ENCODE measurements at regions not wholly inside any gene's neighbourhood (a gene's known extent, or its start where the extent isn't known, plus 50 kb on each side); places are given as distances from the start of the nearest gene placed in this dataset.

DNA sequence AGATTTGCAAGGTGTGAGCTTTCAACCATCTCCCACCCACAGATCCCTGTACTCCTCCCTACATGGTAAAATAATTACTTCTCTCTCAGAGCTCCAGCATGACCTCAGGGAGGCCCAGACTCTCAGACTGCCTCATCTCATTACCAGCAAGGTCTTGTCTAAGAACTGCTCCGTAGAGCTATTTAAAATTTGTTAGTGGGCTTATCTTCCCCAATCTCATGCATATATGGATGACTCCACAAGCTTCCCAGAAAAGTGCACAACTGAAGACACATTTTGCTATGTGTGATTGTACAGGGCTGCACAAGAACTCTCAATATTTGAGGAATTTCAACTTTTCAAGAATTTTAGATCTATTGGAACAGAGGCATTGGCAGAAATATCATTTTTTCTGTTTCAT, 230.3 kb downstream of the CSNK2A3 start:
- Histone ChIP-seq H3K9me3 (no peaks in the 10 kb centered on the region), H3K36me3 (no peaks in the 10 kb centered on the region), H3K4me1 (ENCODE audit: control insufficient read depth in 1 of 2, low read depth in 2 of 2) (no peaks in the 10 kb centered on the region), H3K27me3 (replicated peaks; ENCODE audit: insufficient read depth) (no peaks in the 10 kb centered on the region), H3K4me3 (no peak overlapping the region), H3K27ac (no peak overlapping the region)
- DNase-seq (ENCODE audit: low spot score), result no peak
- ATAC-seq (ENCODE audit: insufficient number of reproducible peaks, low FRiP score, low read depth), result no peak
- TF ChIP-seq CTCF (IDR thresholded peaks at IDR 0.05), result no peak

DNA sequence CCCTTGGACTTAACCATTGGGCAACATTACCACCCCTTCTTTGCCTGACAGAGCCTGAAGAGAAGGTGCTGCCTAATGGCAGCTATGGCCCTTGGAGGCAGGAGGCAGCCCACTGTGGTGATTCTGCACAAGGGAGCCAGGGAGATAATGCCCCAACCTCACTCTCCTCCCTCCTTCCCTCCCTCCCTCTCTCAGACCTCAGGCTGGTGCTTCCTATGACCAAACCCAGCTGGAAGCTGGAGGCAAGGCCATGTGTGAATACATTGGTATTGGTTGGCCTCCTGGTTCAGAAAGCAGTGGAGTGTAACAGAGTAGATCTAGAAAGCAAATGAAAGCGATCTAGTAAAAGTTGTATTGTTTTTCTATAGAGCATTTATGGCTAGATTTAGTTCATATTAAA, 233.1 kb downstream of the CSNK2A3 start:
- no peaks in the 10 kb centered on the region for H3K27me3 ChIP-seq (replicated peaks; ENCODE audit: insufficient read depth)
- DNase-seq (ENCODE audit: low spot score) (no peak), ATAC-seq (ENCODE audit: insufficient number of reproducible peaks, low FRiP score, low read depth) (no peak)
- H3K36me3 ChIP-seq, result no peaks in the 10 kb centered on the region
- H3K4me3 ChIP-seq, result no peak overlapping the region
- no peaks in the 10 kb centered on the region for H3K9me3 ChIP-seq
- TF ChIP-seq CTCF (IDR thresholded peaks at IDR 0.05), result no peak
- no peak overlapping the region for H3K27ac ChIP-seq
- H3K4me1 ChIP-seq (ENCODE audit: control insufficient read depth in 1 of 2, low read depth in 2 of 2), result peaks cover 0 to 16% of the 10 kb centered on the region in 2 donors

DNA sequence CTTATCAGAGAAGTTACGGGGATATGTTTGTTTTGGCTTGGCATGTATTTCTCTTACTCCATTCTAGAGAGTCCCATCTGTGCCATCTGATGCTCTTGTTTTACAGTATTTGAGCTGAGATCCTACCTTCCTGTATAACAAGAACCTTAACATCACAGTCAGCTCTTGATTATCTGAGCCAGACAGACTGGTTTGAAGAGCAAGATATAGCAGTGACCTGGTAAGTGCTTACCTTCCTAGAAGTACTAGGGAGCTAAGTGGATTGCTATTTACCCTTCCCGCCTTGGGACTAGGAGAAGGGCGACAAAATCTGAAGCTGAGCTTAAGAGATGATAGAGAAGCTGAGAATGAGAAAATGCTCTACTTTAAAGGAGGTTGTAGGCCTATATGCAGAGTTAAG, 235.3 kb downstream of the CSNK2A3 start:
- DNase-seq (ENCODE audit: low spot score) (no peak), ATAC-seq (ENCODE audit: insufficient number of reproducible peaks, low FRiP score, low read depth) (no peak)
- H3K4me1 ChIP-seq (ENCODE audit: control insufficient read depth in 1 of 2, low read depth in 2 of 2), result peaks cover 0 to 16% of the 10 kb centered on the region in 2 donors

DNA sequence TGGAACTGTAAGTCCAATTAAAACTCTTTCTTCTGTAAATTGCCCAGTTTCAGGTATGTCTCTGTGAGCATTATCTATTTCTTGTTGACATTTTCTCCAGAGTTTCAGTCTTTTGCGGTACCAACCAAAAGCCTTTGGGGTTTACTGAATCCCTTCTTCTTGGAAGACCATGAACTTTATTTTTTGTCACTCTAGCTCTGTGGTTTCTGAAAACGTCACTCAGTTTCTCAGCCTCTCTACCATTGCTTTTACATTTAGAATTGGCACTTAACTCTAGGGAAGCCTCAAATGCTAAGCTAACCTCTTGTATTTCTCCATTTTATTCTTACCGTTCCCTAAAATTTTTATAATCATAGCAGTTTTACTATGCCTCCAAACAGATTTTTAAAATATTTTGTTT, 237.6 kb downstream of the CSNK2A3 start:
- H3K36me3 ChIP-seq, result no peaks in the 10 kb centered on the region
- H3K4me3 ChIP-seq, result no peak overlapping the region
- DNase-seq (ENCODE audit: low spot score) (no peak), ATAC-seq (ENCODE audit: insufficient number of reproducible peaks, low FRiP score, low read depth) (no peak)
- no peak for TF ChIP-seq CTCF (IDR thresholded peaks at IDR 0.05)
- H3K27ac ChIP-seq, result no peak overlapping the region
- no peaks in the 10 kb centered on the region for H3K27me3 ChIP-seq (replicated peaks; ENCODE audit: insufficient read depth)
- peaks cover 0 to 16% of the 10 kb centered on the region in 2 donors for H3K4me1 ChIP-seq (ENCODE audit: control insufficient read depth in 1 of 2, low read depth in 2 of 2)
- H3K9me3 ChIP-seq, result no peaks in the 10 kb centered on the region

More for the DNA sequence above, 235.3 kb downstream of the CSNK2A3 start:
- Histone ChIP-seq H3K27me3 (replicated peaks; ENCODE audit: insufficient read depth) (no peaks in the 10 kb centered on the region), H3K27ac (no peak overlapping the region), H3K4me3 (no peak overlapping the region), H3K36me3 (no peaks in the 10 kb centered on the region), H3K9me3 (no peaks in the 10 kb centered on the region)
- no peak for TF ChIP-seq CTCF (IDR thresholded peaks at IDR 0.05)

DNA sequence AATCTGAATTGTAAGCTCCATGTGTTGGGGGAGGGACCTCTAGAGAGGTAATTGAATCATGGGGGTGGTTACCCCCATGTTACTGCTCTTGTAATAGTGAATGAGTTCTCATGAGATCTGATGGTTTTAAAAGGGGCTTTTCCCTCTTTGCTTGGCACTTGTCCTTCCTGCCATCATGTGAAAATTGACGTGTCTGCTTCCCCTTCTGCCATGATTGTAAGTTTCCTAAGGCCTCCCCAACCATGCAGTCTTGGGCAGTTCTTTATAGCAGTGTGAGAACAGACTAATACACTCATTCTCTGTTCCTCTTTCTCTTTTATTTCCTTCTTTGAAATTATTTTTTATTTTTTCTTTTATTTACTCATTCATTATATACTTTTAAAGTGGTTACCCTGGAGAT, 239.4 kb downstream of the CSNK2A3 start:
- no peak overlapping the region for H3K4me3 ChIP-seq
- no peak overlapping the region for H3K27ac ChIP-seq
- ATAC-seq (ENCODE audit: insufficient number of reproducible peaks, low FRiP score, low read depth) (no peak), DNase-seq (ENCODE audit: low spot score) (no peak)
- no peaks in the 10 kb centered on the region for H3K27me3 ChIP-seq (replicated peaks; ENCODE audit: insufficient read depth)
- peaks cover 0 to 16% of the 10 kb centered on the region in 2 donors for H3K4me1 ChIP-seq (ENCODE audit: control insufficient read depth in 1 of 2, low read depth in 2 of 2)
- no peaks in the 10 kb centered on the region for H3K36me3 ChIP-seq
- no peaks in the 10 kb centered on the region for H3K9me3 ChIP-seq
- no peak for TF ChIP-seq CTCF (IDR thresholded peaks at IDR 0.05)
